CD1c-positive myeloid dendritic cell (primary cell): ENCODE measurements at regions not wholly inside any gene's neighbourhood (a gene's known extent, or its start where the extent isn't known, plus 50 kb on each side); places are given as distances from the start of the nearest gene placed in this dataset.
"Not testable (repeated sequence)": the region's sequence is repeated elsewhere in the genome, so short reads cannot be mapped to it uniquely, and the experiment has no call there.

ENCODE experiments used
- DNase-seq: peaks from one replicate; pipeline ENCODE4 v3.0.0-alpha.2; 2016; ENCODE audit errors: extremely low spot score

DNA sequence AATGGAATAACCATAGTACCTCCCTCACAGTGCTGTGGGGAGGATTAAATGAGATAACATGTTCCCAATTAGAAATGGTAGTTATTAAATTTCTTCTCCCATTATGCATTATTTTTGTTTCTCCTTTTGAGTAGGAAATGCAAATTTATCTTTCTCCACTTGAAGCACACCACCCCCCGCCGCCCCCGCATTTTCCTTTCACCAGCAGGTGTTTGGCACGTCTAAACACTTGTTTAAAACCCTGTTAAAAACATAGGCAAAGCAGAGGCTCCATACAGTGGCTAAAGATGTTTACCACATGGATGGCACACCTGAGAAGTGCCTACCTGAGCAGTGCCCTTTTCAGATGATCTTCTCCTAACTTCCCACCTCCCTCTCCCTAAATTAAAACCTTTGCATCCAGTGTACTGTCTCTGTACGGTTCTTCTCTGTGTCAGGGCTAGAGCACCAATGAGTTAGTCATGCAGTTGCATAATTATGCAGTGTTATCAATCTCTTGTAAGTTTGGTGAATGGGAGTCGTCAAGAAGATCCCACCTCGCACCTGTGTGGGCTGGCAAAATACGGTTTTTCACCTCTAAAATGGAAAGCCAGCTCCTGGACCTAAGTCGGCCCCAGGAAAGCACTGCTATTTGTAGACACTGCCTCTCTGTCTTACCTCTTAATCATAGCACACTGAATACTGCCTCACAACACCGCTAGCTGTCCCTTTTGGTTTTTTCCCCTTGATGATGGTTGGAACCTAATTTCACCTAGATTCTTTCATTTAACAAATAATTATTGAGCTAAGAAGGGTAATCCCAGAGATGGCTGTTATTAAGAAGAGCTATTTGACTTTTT lies 122.0 kb downstream of the CT47B1 start:
- no peak for DNase-seq

DNA sequence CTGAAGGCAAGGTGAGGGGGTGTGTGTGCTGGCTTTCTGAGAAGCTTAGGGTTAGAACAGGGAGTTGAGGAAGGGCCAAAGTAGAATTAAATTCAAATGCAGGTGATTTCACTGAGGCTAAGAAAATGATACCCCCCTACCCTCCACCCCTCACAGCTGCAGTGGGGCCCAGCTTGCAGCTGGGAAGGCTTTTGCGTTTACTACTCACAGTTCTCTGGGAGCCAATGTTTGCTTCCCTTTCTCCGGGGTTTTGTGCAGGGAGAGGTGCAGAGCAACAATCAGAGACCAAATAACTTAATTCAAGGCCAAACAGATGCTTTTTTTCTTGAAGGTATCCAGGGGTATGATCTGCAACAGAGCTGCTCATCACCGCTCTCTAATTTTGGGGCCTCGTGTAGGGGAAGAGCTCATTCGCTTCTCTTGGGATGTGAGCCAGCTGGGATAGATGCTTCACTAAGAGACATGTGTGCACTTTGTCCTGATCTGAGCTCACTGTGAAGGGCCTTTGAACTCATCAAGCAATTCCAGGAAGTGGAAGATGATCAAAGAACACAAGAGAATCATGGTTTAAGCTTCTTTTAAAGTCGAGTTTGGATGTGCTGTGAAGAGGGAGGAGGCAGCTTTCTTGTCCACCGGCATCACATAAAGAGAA lies 122.7 kb upstream of the C1GALT1C1 start:
- DNase-seq = no peak

DNA sequence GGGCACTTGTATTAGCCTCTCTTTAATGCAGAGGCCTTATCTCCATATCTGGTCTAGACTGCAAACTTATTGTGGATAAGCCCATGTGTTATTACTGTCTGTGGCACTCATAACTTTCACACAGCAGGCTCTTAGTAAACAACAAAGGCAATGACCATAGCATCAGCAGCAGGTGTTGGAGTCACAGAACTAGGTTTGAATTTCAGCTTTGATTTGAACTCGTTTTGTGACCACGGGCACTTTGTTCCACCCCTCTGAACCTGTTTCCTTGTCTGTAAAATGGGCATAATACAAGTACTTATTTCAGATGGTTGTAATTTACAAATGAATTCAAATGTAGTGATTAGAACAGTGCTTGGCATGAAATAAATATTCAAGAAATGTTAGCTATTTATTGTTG lies 121.8 kb upstream of the C1GALT1C1 start:
- no peak for DNase-seq

GRCh38 chrX:120750381-120750780 lies 120.5 kb upstream of the C1GALT1C1 start:
- DNase-seq = no peak

DNA sequence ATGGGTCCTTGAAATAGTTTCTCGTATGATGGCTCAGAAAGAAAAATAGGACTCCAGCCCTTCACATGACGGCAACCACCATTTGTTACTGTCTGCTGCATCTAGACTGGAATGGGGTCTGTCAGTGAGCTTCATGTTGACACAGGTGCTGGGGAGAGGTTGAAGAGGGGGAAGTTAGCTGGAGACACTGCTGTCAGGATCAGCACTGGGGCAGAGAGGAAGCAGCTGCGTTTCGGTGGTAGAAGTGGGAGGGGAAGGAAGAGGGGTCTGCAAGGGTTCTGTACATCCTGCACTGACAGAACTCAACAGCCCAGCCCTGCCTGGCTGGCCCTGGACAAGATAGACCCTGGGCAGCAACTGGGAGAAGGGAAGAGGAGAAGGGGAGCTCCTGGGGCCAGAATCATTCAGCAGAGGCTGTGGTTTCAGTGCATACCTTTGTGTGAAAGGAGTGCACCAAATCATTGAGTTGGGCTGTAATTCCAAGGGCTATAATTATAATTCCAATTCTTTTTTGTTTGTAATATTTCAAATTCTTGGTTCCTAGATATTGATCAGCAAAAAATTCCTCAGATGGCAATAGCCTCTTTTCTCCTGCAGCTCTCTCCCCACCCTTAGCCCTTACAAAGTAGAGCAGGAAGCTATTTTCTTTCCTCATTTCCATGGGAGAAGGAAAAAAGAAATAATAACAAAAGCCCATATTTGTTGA lies 119.4 kb upstream of the C1GALT1C1 start:
- no peak for DNase-seq

DNA sequence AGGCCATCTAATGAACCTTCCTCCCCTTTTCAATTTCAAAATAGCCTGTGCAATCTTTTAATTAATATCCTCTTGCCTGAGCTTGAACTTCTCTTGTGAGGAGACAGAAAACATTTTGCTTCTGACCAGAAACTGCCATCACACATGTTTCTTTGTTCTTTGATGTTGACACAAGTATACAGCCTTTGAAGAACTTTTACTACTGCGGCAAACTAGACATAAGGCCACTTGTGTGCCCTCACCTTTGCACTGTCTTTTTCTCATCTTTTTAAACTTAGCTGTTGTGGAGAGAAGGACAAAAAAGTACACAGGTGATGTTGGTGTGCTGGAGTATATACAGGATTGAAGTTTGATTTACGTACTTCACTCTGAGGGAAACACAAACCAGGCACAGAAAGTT lies 116.3 kb upstream of the C1GALT1C1 start:
- no peak for DNase-seq

- no peak for DNase-seq
Measured at GRCh38 chrX:120742946-120743665, 113.3 kb upstream of the C1GALT1C1 start.

DNA sequence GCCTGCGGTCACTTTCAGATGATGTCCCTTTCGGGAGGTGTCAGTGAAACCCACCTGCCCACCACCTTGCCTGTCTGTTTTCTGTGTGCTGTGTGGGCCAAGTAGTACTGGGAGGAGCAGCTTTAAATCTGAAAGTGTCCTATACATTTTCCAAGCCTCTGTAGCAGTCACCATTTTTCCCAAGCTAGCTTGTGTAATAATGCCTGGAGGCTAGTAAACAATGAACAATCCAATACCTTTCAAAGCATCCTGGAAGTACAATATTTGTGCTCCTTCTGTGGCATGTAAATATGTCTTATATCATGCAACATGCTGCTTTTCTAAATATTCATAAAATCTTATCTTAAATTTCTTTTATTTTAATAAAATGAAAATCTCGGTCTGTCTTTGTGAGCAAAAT lies 111.6 kb upstream of the C1GALT1C1 start:
- no peak for DNase-seq

GRCh38 chrX:120740072-120740471 lies 110.2 kb upstream of the C1GALT1C1 start:
- no peak for DNase-seq

GRCh38 chrX:120739300-120739699 lies 109.4 kb upstream of the C1GALT1C1 start:
- no peak for DNase-seq

DNA sequence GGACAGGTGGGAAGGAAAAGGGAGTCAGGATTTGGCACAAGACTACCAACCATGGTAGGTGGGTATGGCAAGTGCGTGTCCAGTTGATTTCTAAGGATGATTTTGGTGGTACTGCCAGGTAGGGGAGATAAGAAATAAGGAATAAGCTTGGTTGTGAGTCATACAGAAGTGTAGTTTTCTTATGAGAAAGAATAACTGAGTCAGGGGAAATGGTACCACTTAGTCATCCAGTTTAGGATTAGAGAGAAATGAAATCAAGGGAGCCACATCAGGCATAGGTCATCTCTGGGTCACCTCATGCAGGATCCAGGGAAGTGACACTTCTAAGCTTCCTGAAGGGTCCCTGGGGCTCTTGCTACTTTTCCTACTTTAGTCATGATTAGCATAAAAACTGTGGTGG lies 107.1 kb upstream of the C1GALT1C1 start:
- DNase-seq = no peak

DNA sequence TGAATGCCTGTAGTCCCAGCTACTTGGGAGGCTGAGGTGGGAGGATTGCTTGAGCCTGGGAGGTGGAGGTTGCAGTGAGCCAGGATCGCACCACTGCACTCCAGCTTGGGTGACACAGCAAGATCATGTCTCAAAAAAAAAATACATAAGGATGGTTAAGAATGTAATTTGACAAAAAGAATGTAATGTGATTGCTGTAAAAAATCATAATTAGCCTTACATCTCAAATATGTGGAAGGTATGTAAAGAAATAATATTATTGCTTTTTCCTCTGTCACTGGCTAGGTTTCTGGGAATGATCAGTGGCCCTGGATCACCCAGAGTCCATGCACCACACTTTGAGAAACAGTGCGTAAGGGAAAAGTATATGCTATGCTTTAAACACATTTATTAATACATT lies 106.1 kb upstream of the C1GALT1C1 start:
- no peak for DNase-seq

DNA sequence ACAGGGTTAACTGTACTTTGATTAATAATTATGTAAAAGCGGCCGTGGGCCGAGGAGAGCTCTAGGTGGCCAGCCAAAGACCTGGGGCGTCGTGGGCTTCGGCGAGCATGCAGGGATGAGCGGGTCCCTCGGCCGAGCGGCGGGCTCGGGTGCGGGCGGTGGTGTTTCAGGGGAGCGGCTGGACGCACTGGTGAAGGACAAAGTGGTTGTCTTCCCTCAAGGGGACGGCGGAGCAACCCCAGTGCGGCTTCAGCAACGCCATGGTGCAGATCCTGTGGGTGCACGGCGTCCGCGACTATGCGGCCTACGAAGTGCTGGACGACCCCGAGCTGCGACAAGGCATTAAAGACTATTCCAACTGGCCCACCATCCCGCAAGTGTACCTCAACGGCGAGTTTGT lies 103.0 kb upstream of the C1GALT1C1 start:
- DNase-seq = no peak

- no peak for DNase-seq
Measured at GRCh38 chrX:120732461-120732860, 102.6 kb upstream of the C1GALT1C1 start.

- DNase-seq = no peak
Measured at GRCh38 chrX:120731386-120731785, 101.5 kb upstream of the C1GALT1C1 start.

DNA sequence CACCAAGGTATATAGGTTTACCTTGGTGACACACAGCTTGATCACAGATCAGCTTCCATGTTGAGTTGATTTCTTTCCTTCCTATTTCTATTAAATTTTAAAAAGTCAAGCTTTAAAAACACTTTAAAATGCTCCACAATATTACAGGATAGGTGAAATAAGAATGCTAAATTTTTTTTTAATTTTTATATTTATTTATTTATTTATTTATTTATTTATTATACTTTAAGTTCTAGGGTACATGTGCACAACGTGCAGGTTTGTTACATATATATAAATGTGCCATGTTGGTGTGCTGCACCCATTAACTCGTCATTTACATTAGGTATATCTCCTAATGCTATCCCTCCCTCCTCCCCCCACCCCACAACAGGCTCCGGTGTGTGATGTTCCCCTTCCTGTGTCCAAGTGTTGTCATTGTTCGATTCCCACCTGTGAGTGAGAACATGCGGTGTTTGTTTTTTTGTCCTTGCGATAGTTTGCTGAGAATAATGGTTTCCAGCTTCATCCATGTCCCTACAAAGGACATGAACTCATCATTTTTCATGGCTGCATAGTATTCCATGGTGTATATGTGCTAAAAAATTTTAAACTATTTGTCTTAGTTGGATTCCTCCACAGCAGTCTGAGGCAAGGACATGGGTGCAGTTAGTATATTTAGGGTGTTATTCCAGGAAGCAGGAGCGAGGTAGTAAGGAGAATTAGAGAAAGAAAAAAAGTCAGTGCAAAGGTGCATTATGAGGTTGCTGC lies 99.8 kb upstream of the C1GALT1C1 start:
- DNase-seq = not testable (repeated sequence)

GRCh38 chrX:120727911-120728310 lies 98.1 kb upstream of the C1GALT1C1 start:
- DNase-seq = no peak

DNA sequence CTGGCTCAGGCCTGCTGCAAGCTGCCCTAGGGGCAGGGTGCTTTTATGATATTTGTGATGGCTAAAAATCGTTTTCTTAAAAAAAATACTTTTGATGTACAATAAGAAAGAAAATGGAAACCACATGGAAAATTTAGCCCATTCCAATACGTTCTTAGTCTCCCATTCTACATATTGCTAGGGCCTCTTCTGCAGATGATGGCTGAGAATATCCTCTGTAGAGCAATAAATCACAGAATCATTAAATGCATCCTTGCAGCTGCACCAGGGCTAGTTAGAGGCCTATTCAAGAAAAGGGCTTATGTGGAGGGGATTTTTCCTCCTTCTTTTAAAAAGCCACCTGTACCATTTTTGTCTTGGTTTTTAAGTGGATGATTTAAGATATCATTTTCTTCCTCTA lies 97.6 kb upstream of the C1GALT1C1 start:
- no peak for DNase-seq

- DNase-seq = peak; percentile 1
Measured at GRCh38 chrX:120726294-120726693, 96.4 kb upstream of the C1GALT1C1 start.

- no peak for DNase-seq
Measured at GRCh38 chrX:120725874-120726273, 96.0 kb upstream of the C1GALT1C1 start.

DNA sequence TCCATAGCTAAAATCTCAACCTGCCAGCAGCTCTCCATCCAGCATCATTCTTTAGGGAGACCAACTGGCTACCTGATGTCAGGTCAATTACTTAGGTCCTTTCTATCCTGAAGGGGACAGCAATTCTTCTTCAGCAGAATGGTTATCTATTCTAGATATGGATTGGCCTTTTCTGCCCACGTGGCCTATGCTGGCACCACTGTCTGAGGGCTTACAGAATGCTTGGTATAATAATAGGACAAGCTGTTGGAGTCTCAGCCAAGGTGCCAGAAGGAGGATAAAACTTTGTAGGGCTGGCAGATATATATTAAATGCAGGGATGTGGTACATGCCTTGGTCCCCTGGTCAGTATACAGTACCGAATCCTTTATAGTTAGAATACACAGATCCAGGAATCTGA lies 89.8 kb upstream of the C1GALT1C1 start:
- no peak for DNase-seq
